OCI-LY7 (cell line): ENCODE measurements at regions not wholly inside any gene's neighbourhood (a gene's known extent, or its start where the extent isn't known, plus 50 kb on each side); places are given as distances from the start of the nearest gene placed in this dataset.

ENCODE experiments used
- BruUV-seq: library from RNA; stranded (reverse); fragments of 400-500 nt; replicated peaks from 2 replicates; lab custom pipeline; 2021; lab: Mats Ljungman, UMichigan
- CTCF ChIA-PET: fragments of 300-600 bp; sonication (Branson Sonifier 250); formaldehyde crosslinking; loops from one replicate; lab custom pipeline; 2022; ENCODE audit warnings: antibody characterized with exemption; ENCODE audit not compliant: unreplicated experiment; lab: Charles Lee
- POLR2A ChIA-PET: fragments of 300-600 bp; sonication (Branson Sonifier 250); formaldehyde crosslinking; loops from one replicate; lab custom pipeline; 2022; ENCODE audit warnings: antibody characterized with exemption; lab: Charles Lee
- DNase-seq: peaks from one replicate; pipeline ENCODE4 v3.0.0-alpha.2; 2015; ENCODE audit warnings: low spot score
- H2AFZ ChIP-seq: fragments of 200-600 bp; sonication (generic), shearing (Covaris generic); 2 replicates; pipeline ENCODE4 v1.6.1; 2014; ENCODE audit warnings: mild to moderate bottlenecking, antibody characterized with exemption, low read length, moderate library complexity
- H3K27ac ChIP-seq: fragments of 200-600 bp; sonication (generic); 2 replicates; pipeline ENCODE4 v1.5.1; 2014; ENCODE audit warnings: mixed run types, low read depth, mild to moderate bottlenecking, moderate library complexity, low read length, inconsistent platforms; ENCODE audit not compliant: poor library complexity, severe bottlenecking
- H3K36me3 ChIP-seq: fragments of 200-600 bp; sonication (generic); 2 replicates; pipeline ENCODE4 v1.6.1; 2014; ENCODE audit warnings: mild to moderate bottlenecking, antibody characterized with exemption, low read length, moderate library complexity, mixed read lengths; ENCODE audit not compliant: insufficient read depth
- H3K4me1 ChIP-seq: fragments of 200-600 bp; sonication (generic); 2 replicates; pipeline ENCODE4 v1.5.1; 2014; ENCODE audit warnings: mild to moderate bottlenecking, low read length; ENCODE audit not compliant: insufficient read depth, poor library complexity, severe bottlenecking
- H3K4me2 ChIP-seq: fragments of 200-600 bp; sonication (generic); 2 replicates; pipeline ENCODE4 v1.6.1; 2014; ENCODE audit warnings: mild to moderate bottlenecking, low read length
- H3K4me3 ChIP-seq: fragments of 200-600 bp; sonication (generic); 2 replicates; pipeline ENCODE4 v1.5.1; 2014; ENCODE audit warnings: mild to moderate bottlenecking, low read depth, low read length; ENCODE audit not compliant: poor library complexity, severe bottlenecking
- H3K79me2 ChIP-seq: fragments of 200-600 bp; sonication (generic); 2 replicates; pipeline ENCODE4 v1.6.1; 2016; ENCODE audit warnings: low read depth, mild to moderate bottlenecking, low read length, moderate library complexity, mixed read lengths; ENCODE audit not compliant: insufficient read depth
- H3K9me2 ChIP-seq: fragments of 200-600 bp; sonication (generic); 2 replicates; pipeline ENCODE4 v1.6.1; 2016; ENCODE audit warnings: mild to moderate bottlenecking, low read length, mixed read lengths; ENCODE audit not compliant: insufficient read depth
- H3K9me3 ChIP-seq: fragments of 200-600 bp; sonication (generic); 2 replicates; pipeline ENCODE4 v1.6.1; 2014; ENCODE audit warnings: mild to moderate bottlenecking, mixed run types, low read length, mixed read lengths
- H4K20me1 ChIP-seq: fragments of 200-600 bp; sonication (generic); 2 replicates; pipeline ENCODE4 v1.6.1; 2014; ENCODE audit warnings: mild to moderate bottlenecking, antibody characterized with exemption, low read length, moderate library complexity, mixed read lengths; ENCODE audit not compliant: insufficient read depth
- CTCF ChIP-seq: fragments of 200-600 bp; sonication (generic); conservative IDR thresholded peaks from 2 replicates; pipeline ENCODE4 v1.5.1; 2014; ENCODE audit warnings: mild to moderate bottlenecking, antibody characterized with exemption, low read length, moderate library complexity, mixed read lengths
- EZH2phosphoT487 ChIP-seq: fragments of 200-600 bp; sonication (generic); IDR thresholded peaks from 2 replicates; pipeline ENCODE4 v1.6.1; 2018; ENCODE audit warnings: low read depth, borderline replicate concordance, mild to moderate bottlenecking, mixed run types, antibody characterized with exemption, low read length, moderate library complexity, mixed read lengths
- intact Hi-C: fragments of 100-400 bp; cut with micrococcal nuclease; formaldehyde crosslinking; loops from one replicate; pipeline ENCODE4 v1.10.0; 2022; ENCODE audit not compliant: unreplicated experiment

- Histone ChIP-seq H3K9me3 (no peaks in the 10 kb centered on the region), H3K4me2 (no peak overlapping the region), H4K20me1 (no peaks in the 10 kb centered on the region), H3K4me3 (no peak overlapping the region), H3K36me3 (no peaks in the 10 kb centered on the region), H3K27ac (no peak overlapping the region), H2AFZ (no peak overlapping the region), H3K4me1 (no peaks in the 10 kb centered on the region), H3K9me2 (no peaks in the 10 kb centered on the region), H3K79me2 (no peaks in the 10 kb centered on the region)
- BruUV-seq: no TSS peak
- no peak for DNase-seq
- TF ChIP-seq EZH2phosphoT487 (no peak), CTCF (no peak)
- intact Hi-C loops: no loop called here
- CTCF ChIA-PET: no interaction called here
- POLR2A ChIA-PET: no interaction called here
Measured at GRCh38 chr6:98530732-98531131, 303.6 kb upstream of the POU3F2 start.

- Histone ChIP-seq H3K4me1 (no peaks in the 10 kb centered on the region), H3K36me3 (no peaks in the 10 kb centered on the region), H3K79me2 (no peaks in the 10 kb centered on the region), H3K9me3 (no peaks in the 10 kb centered on the region), H3K9me2 (no peaks in the 10 kb centered on the region), H3K4me2 (no peak overlapping the region), H3K27ac (no peak overlapping the region), H3K4me3 (no peak overlapping the region), H4K20me1 (no peaks in the 10 kb centered on the region), H2AFZ (no peak overlapping the region)
- ChIA-PET POLR2A (interaction anchor here (0.7 kb wide), 1 partner anchor 35 kb away, joined by 3 read pairs; no protein-coding TSS in a partner anchor), CTCF (no interaction called here)
- intact Hi-C loops: no loop called here
- DNase-seq: peak; percentile 3
- no TSS peak for BruUV-seq
- TF ChIP-seq CTCF: no peak
Measured at GRCh38 chr6:98532004-98532403, 302.4 kb upstream of the POU3F2 start.

GRCh38 chr6:98539741-98540140, 294.6 kb upstream of the POU3F2 start:
- Histone ChIP-seq H3K9me2 (no peaks in the 10 kb centered on the region), H3K4me2 (no peak overlapping the region), H2AFZ (peak overlapping the region; percentile 48; the same call in 1 of the 2 replicates), H3K4me1 (peaks cover 7% of the 10 kb centered on the region), H3K4me3 (no peak overlapping the region), H4K20me1 (no peaks in the 10 kb centered on the region), H3K36me3 (no peaks in the 10 kb centered on the region), H3K79me2 (no peaks in the 10 kb centered on the region), H3K9me3 (no peaks in the 10 kb centered on the region), H3K27ac (no peak overlapping the region)
- TF ChIP-seq EZH2phosphoT487 (no peak), CTCF (0 out of 2 replicates have a peak, but pooled peaks have one; percentile 39)
- intact Hi-C loops: no loop called here
- no TSS peak for BruUV-seq
- ChIA-PET CTCF (no interaction called here), POLR2A (interaction anchor here (0.7 kb wide), 1 partner anchor 11 kb away, joined by 4 read pairs; no protein-coding TSS in a partner anchor)
- peak; percentile 26 for DNase-seq
